IMR-90 (cell line): ENCODE measurements at regions not wholly inside any gene's neighbourhood (a gene's known extent, or its start where the extent isn't known, plus 50 kb on each side); places are given as distances from the start of the nearest gene placed in this dataset.

Experiments used
- ATAC-seq: fragments of 200-7000 bp; cut with Tn5 transposase; 2 replicates; pipeline ENCODE4 v1.9.1; 2020; ENCODE audit warnings: low read depth, mild to moderate bottlenecking, moderate library complexity
- BruUV-seq: library from RNA; stranded (reverse); fragments of 400-500 nt; replicated peaks from 2 replicates; lab custom pipeline; 2021; lab: Mats Ljungman, UMichigan
- CTCF ChIA-PET: fragments of 300-600 bp; formaldehyde crosslinking; extraction: SDS; loops from one replicate; lab custom pipeline; 2021; ENCODE audit warnings: antibody characterized with exemption; lab: Yijun Ruan, JAX
- POLR2A ChIA-PET: fragments of 300-600 bp; sonication (Branson Sonifier 250); formaldehyde crosslinking; loops from one replicate; lab custom pipeline; 2022; ENCODE audit warnings: antibody characterized with exemption; ENCODE audit not compliant: unreplicated experiment; lab: Charles Lee
- DNase-seq: peaks from one replicate; pipeline ENCODE4 v3.0.0; 2013
- H2AFZ ChIP-seq: replicated peaks from 2 replicates; pipeline ENCODE3; 2013; ENCODE audit warnings: low read length, mild to moderate bottlenecking; ENCODE audit not compliant: poor library complexity
- H2AK5ac ChIP-seq: 2 replicates; pipeline ENCODE4 v1.6.1; 2013; ENCODE audit warnings: low read depth, low read length, inconsistent platforms
- H2AK9ac ChIP-seq: replicated peaks from 2 replicates; pipeline ENCODE3; 2013; ENCODE audit warnings: mild to moderate bottlenecking, low read depth, low read length, moderate library complexity; ENCODE audit not compliant: poor library complexity
- H2BK120ac ChIP-seq: 2 replicates; pipeline ENCODE4 v1.6.1; 2013; ENCODE audit warnings: low read depth, low read length, inconsistent platforms
- H2BK15ac ChIP-seq: 3 replicates; pipeline ENCODE4 v1.6.1; 2013; ENCODE audit warnings: low read depth, low read length, inconsistent platforms
- H2BK20ac ChIP-seq: 2 replicates; pipeline ENCODE4 v1.6.1; 2013; ENCODE audit warnings: low read depth, mild to moderate bottlenecking, inconsistent platforms, low read length, moderate library complexity
- H2BK5ac ChIP-seq: 2 replicates; pipeline ENCODE4 v1.6.1; 2013; ENCODE audit warnings: mild to moderate bottlenecking, low read depth, low read length, inconsistent platforms; ENCODE audit not compliant: poor library complexity, severe bottlenecking
- H3K14ac ChIP-seq: replicated peaks from 2 replicates; pipeline ENCODE4 v1.6.1; 2013; ENCODE audit warnings: low read depth, low read length, inconsistent platforms
- H3K18ac ChIP-seq: 2 replicates; pipeline ENCODE4 v1.6.1; 2013; ENCODE audit warnings: low read depth, low read length, control low read depth
- H3K23ac ChIP-seq: 2 replicates; pipeline ENCODE4 v1.6.1; 2013; ENCODE audit warnings: low read depth, low read length, inconsistent platforms
- H3K27ac ChIP-seq: 2 replicates; pipeline ENCODE4 v1.5.1; 2013; ENCODE audit warnings: mild to moderate bottlenecking, control low read depth, low read length; ENCODE audit not compliant: insufficient read depth
- H3K27me3 ChIP-seq: 2 replicates; pipeline ENCODE4 v1.6.1; 2013; ENCODE audit warnings: low read length; ENCODE audit not compliant: control insufficient read depth, insufficient read depth
- H3K36me3 ChIP-seq: 2 replicates; pipeline ENCODE4 v1.6.1; 2013; ENCODE audit warnings: low read length, mixed read lengths; ENCODE audit not compliant: control insufficient read depth, insufficient read depth
- H3K4ac ChIP-seq: 2 replicates; pipeline ENCODE4 v1.6.1; 2013; ENCODE audit warnings: low read depth, low read length, inconsistent platforms
- H3K4me1 ChIP-seq: 2 replicates; pipeline ENCODE4 v1.6.1; 2013; ENCODE audit warnings: low read length, mixed read lengths; ENCODE audit not compliant: control insufficient read depth, insufficient read depth
- H3K4me2 ChIP-seq: 2 replicates; pipeline ENCODE4 v1.6.1; 2013; ENCODE audit warnings: low read depth, mild to moderate bottlenecking, control low read depth, low read length, moderate library complexity
- H3K4me3 ChIP-seq: 2 replicates; pipeline ENCODE4 v1.5.1; 2013; ENCODE audit warnings: low read depth, mild to moderate bottlenecking, control low read depth, low read length, moderate library complexity; ENCODE audit not compliant: insufficient read depth
- H3K56ac ChIP-seq: 2 replicates; pipeline ENCODE4 v1.6.1; 2013; ENCODE audit warnings: low read length, inconsistent platforms; ENCODE audit not compliant: insufficient read depth; ENCODE audit errors: extremely low read depth
- H3K79me1 ChIP-seq, 2 experiments: 2 replicates each; pipeline ENCODE4 v1.6.1; 2013; ENCODE audit warnings: low read length in 2 of 2, inconsistent platforms in 1 of 2, low read depth in 1 of 2
- H3K9ac ChIP-seq: 2 replicates; pipeline ENCODE4 v1.6.1; 2013; ENCODE audit warnings: low read depth, low read length, control low read depth
- H3K9me1 ChIP-seq: 2 replicates; pipeline ENCODE4 v1.6.1; 2013; ENCODE audit warnings: low read length, inconsistent platforms; ENCODE audit not compliant: insufficient read depth
- H3K9me3 ChIP-seq: 2 replicates; pipeline ENCODE4 v1.6.1; 2013; ENCODE audit warnings: low read length; ENCODE audit not compliant: control insufficient read depth, insufficient read depth
- H4K20me1 ChIP-seq: 2 replicates; pipeline ENCODE4 v1.6.1; 2013; ENCODE audit warnings: low read length, inconsistent platforms; ENCODE audit not compliant: insufficient read depth
- H4K5ac ChIP-seq: 2 replicates; pipeline ENCODE4 v1.6.1; 2013; ENCODE audit warnings: mild to moderate bottlenecking, low read depth, low read length, control low read depth
- H4K8ac ChIP-seq, 2 experiments: 2 replicates each; pipeline ENCODE4 v1.6.1; 2013; ENCODE audit warnings: low read depth in 2 of 2, low read length in 2 of 2, control low read depth in 1 of 2, inconsistent platforms in 1 of 2
- H4K91ac ChIP-seq: 2 replicates; pipeline ENCODE4 v1.6.1; 2013; ENCODE audit warnings: low read depth, low read length, inconsistent platforms; ENCODE audit not compliant: insufficient read depth
- CEBPB ChIP-seq: IDR thresholded peaks from 2 replicates; pipeline ENCODE4 v1.6.1; 2012; ENCODE audit warnings: low read depth, low read length, improper control_type of control experiment
- MXI1 ChIP-seq: IDR thresholded peaks from 2 replicates; pipeline ENCODE4 v1.6.1; 2012; ENCODE audit warnings: low read depth, mild to moderate bottlenecking, low read length, moderate library complexity, borderline replicate concordance
- RFX5 ChIP-seq: IDR thresholded peaks from 2 replicates; pipeline ENCODE4 v1.8.0; 2012; ENCODE audit warnings: low read depth, mild to moderate bottlenecking, low read length, moderate library complexity
- WGBS, 2 experiments: methylation state at CpG; one replicate each; pipeline versions ENCODE4 v1.1.5 to v1.1.7; 2013; ENCODE audit warnings: missing lambda C conversion rate in 2 of 2; ENCODE audit not compliant: insufficient read length in 1 of 2; ENCODE audit errors: extremely low coverage in 2 of 2; 5-methylcytosine and 5-hydroxymethylcytosine counted together
- dilution Hi-C: fragments of 300-500 bp; cut with HindIII; formaldehyde crosslinking; loops from one replicate; pipeline ENCODE4 v1.14.3; 2018; ENCODE audit warnings: low sequenced_read_pairs; ENCODE audit not compliant: unreplicated experiment
- in situ Hi-C: fragments of 300-500 bp; cut with MboI; formaldehyde crosslinking; loops from 3 replicates; pipeline ENCODE4 v1.14.3; 2019; ENCODE audit warnings: low sequenced_read_pairs, inconsistent platforms, mixed read lengths
- intact Hi-C: fragments of 100-400 bp; cut with micrococcal nuclease; formaldehyde crosslinking; loops from 2 replicates; pipeline ENCODE4 v1.10.0; 2022

DNA sequence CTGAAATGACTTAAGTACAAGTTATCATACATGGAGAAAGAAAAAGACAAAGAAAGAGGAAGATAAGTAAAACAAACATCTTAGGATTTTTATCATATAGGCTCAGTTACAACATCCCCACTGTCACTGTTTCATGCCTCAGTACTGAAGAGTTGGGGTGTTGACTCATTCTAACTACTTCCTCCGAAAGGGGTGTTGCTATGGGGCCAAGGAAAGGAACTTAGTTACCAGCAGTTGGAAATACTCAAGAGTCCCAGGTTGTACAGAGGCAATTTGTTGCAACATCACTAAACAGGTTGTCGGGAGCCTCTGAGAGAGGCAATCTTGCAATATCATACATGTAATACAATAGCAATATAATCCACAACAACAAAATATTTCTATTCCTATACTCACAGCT is 1264.7 kb downstream of the PCDH7 start:
- H4K8ac ChIP-seq, result no peak overlapping the region

More for the DNA sequence above, 1264.7 kb downstream of the PCDH7 start:
- in situ Hi-C loops (no loop called here), dilution Hi-C loops (no loop called here), intact Hi-C loops (no loop called here)
- TF ChIP-seq RFX5 (no peak), MXI1 (no peak), CEBPB (no peak)
- Histone ChIP-seq H2BK20ac (no peak overlapping the region), H2AK5ac (no peak overlapping the region), H2BK120ac (no peak overlapping the region), H2AFZ (no peak overlapping the region), H3K79me1 (no peaks in the 10 kb centered on the region), H3K4me2 (no peak overlapping the region), H3K9me1 (no peaks in the 10 kb centered on the region), H3K36me3 (no peaks in the 10 kb centered on the region), H3K27me3 (no peaks in the 10 kb centered on the region), H4K20me1 (no peaks in the 10 kb centered on the region), H4K5ac (no peak overlapping the region), H3K4ac (no peak overlapping the region), H3K14ac (no peak overlapping the region), H4K91ac (no peak overlapping the region), H2BK5ac (no peak overlapping the region), H3K4me3 (no peak overlapping the region), H2AK9ac (no peak overlapping the region), H3K27ac (no peak overlapping the region), H3K9ac (no peak overlapping the region), H3K23ac (no peak overlapping the region), H2BK15ac (no peak overlapping the region), H3K4me1 (no peaks in the 10 kb centered on the region), H3K18ac (no peak overlapping the region), H3K9me3 (peaks cover 8% of the 10 kb centered on the region), H3K56ac (no peak overlapping the region)
- CTCF ChIA-PET, result no interaction called here
- no TSS peak for BruUV-seq
- POLR2A ChIA-PET, result no interaction called here
- DNase-seq, result no peak
- ATAC-seq, result no peak
- WGBS, 2 experiments, result 100% methylated on average over 1 of the region's 2 CpGs; no CpG with 5 or more reads in 1 of the 2 experiments
